IMR-90 (cell line): ENCODE measurements at regions not wholly inside any gene's neighbourhood (a gene's known extent, or its start where the extent isn't known, plus 50 kb on each side); places are given as distances from the start of the nearest gene placed in this dataset.

Source experiments
- ATAC-seq: fragments of 200-7000 bp; cut with Tn5 transposase; 2 replicates; pipeline ENCODE4 v1.9.1; 2020; ENCODE audit warnings: low read depth, mild to moderate bottlenecking, moderate library complexity
- BruUV-seq: library from RNA; stranded (reverse); fragments of 400-500 nt; replicated peaks from 2 replicates; lab custom pipeline; 2021; lab: Mats Ljungman, UMichigan
- CTCF ChIA-PET: fragments of 300-600 bp; formaldehyde crosslinking; extraction: SDS; loops from one replicate; lab custom pipeline; 2021; ENCODE audit warnings: antibody characterized with exemption; lab: Yijun Ruan, JAX
- POLR2A ChIA-PET: fragments of 300-600 bp; sonication (Branson Sonifier 250); formaldehyde crosslinking; loops from one replicate; lab custom pipeline; 2022; ENCODE audit warnings: antibody characterized with exemption; ENCODE audit not compliant: unreplicated experiment; lab: Charles Lee
- DNase-seq: peaks from one replicate; pipeline ENCODE4 v3.0.0; 2013
- H2AFZ ChIP-seq: replicated peaks from 2 replicates; pipeline ENCODE3; 2013; ENCODE audit warnings: low read length, mild to moderate bottlenecking; ENCODE audit not compliant: poor library complexity
- H2AK5ac ChIP-seq: 2 replicates; pipeline ENCODE4 v1.6.1; 2013; ENCODE audit warnings: low read depth, low read length, inconsistent platforms
- H2AK9ac ChIP-seq: replicated peaks from 2 replicates; pipeline ENCODE3; 2013; ENCODE audit warnings: mild to moderate bottlenecking, low read depth, low read length, moderate library complexity; ENCODE audit not compliant: poor library complexity
- H2BK120ac ChIP-seq: 2 replicates; pipeline ENCODE4 v1.6.1; 2013; ENCODE audit warnings: low read depth, low read length, inconsistent platforms
- H2BK15ac ChIP-seq: 3 replicates; pipeline ENCODE4 v1.6.1; 2013; ENCODE audit warnings: low read depth, low read length, inconsistent platforms
- H2BK20ac ChIP-seq: 2 replicates; pipeline ENCODE4 v1.6.1; 2013; ENCODE audit warnings: low read depth, mild to moderate bottlenecking, inconsistent platforms, low read length, moderate library complexity
- H2BK5ac ChIP-seq: 2 replicates; pipeline ENCODE4 v1.6.1; 2013; ENCODE audit warnings: mild to moderate bottlenecking, low read depth, low read length, inconsistent platforms; ENCODE audit not compliant: poor library complexity, severe bottlenecking
- H3K14ac ChIP-seq: replicated peaks from 2 replicates; pipeline ENCODE4 v1.6.1; 2013; ENCODE audit warnings: low read depth, low read length, inconsistent platforms
- H3K18ac ChIP-seq: 2 replicates; pipeline ENCODE4 v1.6.1; 2013; ENCODE audit warnings: low read depth, low read length, control low read depth
- H3K23ac ChIP-seq: 2 replicates; pipeline ENCODE4 v1.6.1; 2013; ENCODE audit warnings: low read depth, low read length, inconsistent platforms
- H3K27ac ChIP-seq: 2 replicates; pipeline ENCODE4 v1.5.1; 2013; ENCODE audit warnings: mild to moderate bottlenecking, control low read depth, low read length; ENCODE audit not compliant: insufficient read depth
- H3K27me3 ChIP-seq: 2 replicates; pipeline ENCODE4 v1.6.1; 2013; ENCODE audit warnings: low read length; ENCODE audit not compliant: control insufficient read depth, insufficient read depth
- H3K36me3 ChIP-seq: 2 replicates; pipeline ENCODE4 v1.6.1; 2013; ENCODE audit warnings: low read length, mixed read lengths; ENCODE audit not compliant: control insufficient read depth, insufficient read depth
- H3K4ac ChIP-seq: 2 replicates; pipeline ENCODE4 v1.6.1; 2013; ENCODE audit warnings: low read depth, low read length, inconsistent platforms
- H3K4me1 ChIP-seq: 2 replicates; pipeline ENCODE4 v1.6.1; 2013; ENCODE audit warnings: low read length, mixed read lengths; ENCODE audit not compliant: control insufficient read depth, insufficient read depth
- H3K4me2 ChIP-seq: 2 replicates; pipeline ENCODE4 v1.6.1; 2013; ENCODE audit warnings: low read depth, mild to moderate bottlenecking, control low read depth, low read length, moderate library complexity
- H3K4me3 ChIP-seq: 2 replicates; pipeline ENCODE4 v1.5.1; 2013; ENCODE audit warnings: low read depth, mild to moderate bottlenecking, control low read depth, low read length, moderate library complexity; ENCODE audit not compliant: insufficient read depth
- H3K56ac ChIP-seq: 2 replicates; pipeline ENCODE4 v1.6.1; 2013; ENCODE audit warnings: low read length, inconsistent platforms; ENCODE audit not compliant: insufficient read depth; ENCODE audit errors: extremely low read depth
- H3K79me1 ChIP-seq, 2 experiments: 2 replicates each; pipeline ENCODE4 v1.6.1; 2013; ENCODE audit warnings: low read length in 2 of 2, inconsistent platforms in 1 of 2, low read depth in 1 of 2
- H3K9ac ChIP-seq: 2 replicates; pipeline ENCODE4 v1.6.1; 2013; ENCODE audit warnings: low read depth, low read length, control low read depth
- H3K9me1 ChIP-seq: 2 replicates; pipeline ENCODE4 v1.6.1; 2013; ENCODE audit warnings: low read length, inconsistent platforms; ENCODE audit not compliant: insufficient read depth
- H3K9me3 ChIP-seq: 2 replicates; pipeline ENCODE4 v1.6.1; 2013; ENCODE audit warnings: low read length; ENCODE audit not compliant: control insufficient read depth, insufficient read depth
- H4K20me1 ChIP-seq: 2 replicates; pipeline ENCODE4 v1.6.1; 2013; ENCODE audit warnings: low read length, inconsistent platforms; ENCODE audit not compliant: insufficient read depth
- H4K5ac ChIP-seq: 2 replicates; pipeline ENCODE4 v1.6.1; 2013; ENCODE audit warnings: mild to moderate bottlenecking, low read depth, low read length, control low read depth
- H4K8ac ChIP-seq, 2 experiments: 2 replicates each; pipeline ENCODE4 v1.6.1; 2013; ENCODE audit warnings: low read depth in 2 of 2, low read length in 2 of 2, control low read depth in 1 of 2, inconsistent platforms in 1 of 2
- H4K91ac ChIP-seq: 2 replicates; pipeline ENCODE4 v1.6.1; 2013; ENCODE audit warnings: low read depth, low read length, inconsistent platforms; ENCODE audit not compliant: insufficient read depth
- BHLHE40 ChIP-seq: fragments of 150-350 bp; IDR thresholded peaks from 2 replicates; pipeline ENCODE4 v1.6.1; 2016; ENCODE audit warnings: mild to moderate bottlenecking, low read depth, low read length
- CEBPB ChIP-seq: IDR thresholded peaks from 2 replicates; pipeline ENCODE4 v1.6.1; 2012; ENCODE audit warnings: low read depth, low read length, improper control_type of control experiment
- CHD1 ChIP-seq: IDR thresholded peaks from 2 replicates; pipeline ENCODE4 v1.6.1; 2012; ENCODE audit warnings: low read depth, low read length, improper control_type of control experiment
- CTCF ChIP-seq: conservative IDR thresholded peaks from 2 replicates; pipeline ENCODE4 v1.5.1; 2012; ENCODE audit warnings: mild to moderate bottlenecking, low read depth, low read length, improper control_type of control experiment
- ELK1 ChIP-seq: fragments of 150-350 bp; IDR thresholded peaks from 2 replicates; pipeline ENCODE4 v1.6.1; 2016; ENCODE audit warnings: low read depth, mild to moderate bottlenecking, low read length, moderate library complexity, borderline replicate concordance
- FOS ChIP-seq: fragments of 150-350 bp; IDR thresholded peaks from 2 replicates; pipeline ENCODE4 v1.6.1; 2016; ENCODE audit warnings: low read depth, low read length
- MAFK ChIP-seq: IDR thresholded peaks from 2 replicates; pipeline ENCODE4 v1.6.1; 2012; ENCODE audit warnings: low read depth, low read length, improper control_type of control experiment
- MAZ ChIP-seq: IDR thresholded peaks from 2 replicates; pipeline ENCODE4 v1.6.1; 2012; ENCODE audit warnings: low read depth, mild to moderate bottlenecking, low read length, improper control_type of control experiment, moderate library complexity, borderline replicate concordance
- MXI1 ChIP-seq: IDR thresholded peaks from 2 replicates; pipeline ENCODE4 v1.6.1; 2012; ENCODE audit warnings: low read depth, mild to moderate bottlenecking, low read length, moderate library complexity, borderline replicate concordance
- NFE2L2 ChIP-seq: fragments of 150-350 bp; IDR thresholded peaks from 2 replicates; pipeline ENCODE4 v1.6.1; 2016; ENCODE audit warnings: low read depth, mild to moderate bottlenecking, low read length
- POLR2A ChIP-seq: IDR thresholded peaks from 2 replicates; pipeline ENCODE4 v1.6.1; 2012; ENCODE audit warnings: mild to moderate bottlenecking, low read depth, low read length
- RAD21 ChIP-seq: IDR thresholded peaks from 2 replicates; pipeline ENCODE4 v1.6.1; 2012; ENCODE audit warnings: low read length, improper control_type of control experiment
- RCOR1 ChIP-seq: IDR thresholded peaks from 2 replicates; pipeline ENCODE4 v1.6.1; 2012; ENCODE audit warnings: mild to moderate bottlenecking, low read length, improper control_type of control experiment; ENCODE audit not compliant: insufficient replicate concordance
- RFX5 ChIP-seq: IDR thresholded peaks from 2 replicates; pipeline ENCODE4 v1.8.0; 2012; ENCODE audit warnings: low read depth, mild to moderate bottlenecking, low read length, moderate library complexity
- SMC3 ChIP-seq: fragments of 150-350 bp; IDR thresholded peaks from 2 replicates; pipeline ENCODE4 v1.6.1; 2016; ENCODE audit warnings: low read depth, mild to moderate bottlenecking, antibody characterized with exemption, low read length, moderate library complexity
- USF2 ChIP-seq: fragments of 150-350 bp; IDR thresholded peaks from 2 replicates; pipeline ENCODE4 v1.6.1; 2017; ENCODE audit warnings: mild to moderate bottlenecking, antibody characterized with exemption, low read length, low read depth
- WGBS, 2 experiments: methylation state at CpG; one replicate each; pipeline versions ENCODE4 v1.1.5 to v1.1.7; 2013; ENCODE audit warnings: missing lambda C conversion rate in 2 of 2; ENCODE audit not compliant: insufficient read length in 1 of 2; ENCODE audit errors: extremely low coverage in 2 of 2; 5-methylcytosine and 5-hydroxymethylcytosine counted together
- dilution Hi-C: fragments of 300-500 bp; cut with HindIII; formaldehyde crosslinking; loops from one replicate; pipeline ENCODE4 v1.14.3; 2018; ENCODE audit warnings: low sequenced_read_pairs; ENCODE audit not compliant: unreplicated experiment
- in situ Hi-C: fragments of 300-500 bp; cut with MboI; formaldehyde crosslinking; loops from 3 replicates; pipeline ENCODE4 v1.14.3; 2019; ENCODE audit warnings: low sequenced_read_pairs, inconsistent platforms, mixed read lengths
- intact Hi-C: fragments of 100-400 bp; cut with micrococcal nuclease; formaldehyde crosslinking; loops from 2 replicates; pipeline ENCODE4 v1.10.0; 2022

DNA sequence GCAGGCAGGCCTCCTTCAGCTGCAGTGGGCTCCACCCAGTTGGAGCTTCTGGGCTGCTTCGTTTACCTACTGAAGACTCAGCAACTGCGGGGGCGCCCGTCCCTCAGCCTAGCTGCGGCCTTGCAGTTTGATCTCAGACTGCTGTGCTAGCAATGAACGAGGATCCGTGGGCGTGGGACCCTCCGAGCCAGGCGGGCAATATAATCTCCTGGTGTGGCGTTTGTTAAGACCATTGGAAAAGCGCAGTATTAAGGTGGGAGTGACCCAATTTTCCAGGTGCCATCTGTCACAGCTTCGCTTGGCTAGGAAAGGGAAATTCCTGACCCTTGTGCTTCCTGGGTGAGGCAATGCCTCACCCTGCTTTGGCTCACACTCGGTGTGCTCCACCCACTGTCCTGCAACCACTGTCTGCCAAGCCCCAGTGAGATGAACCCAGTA, 159.2 kb upstream of the FOXP2 start:
- no peaks in the 10 kb centered on the region for H3K4me1 ChIP-seq

More for the DNA sequence above, 159.2 kb upstream of the FOXP2 start:
- H4K5ac ChIP-seq, result no peak overlapping the region
- H3K4ac ChIP-seq, result no peak overlapping the region
- in situ Hi-C loops, result no loop called here
- WGBS, 2 experiments, result 83% methylated on average over 7 of the region's 14 CpGs; no CpG with 5 or more reads in 1 of the 2 experiments
- no peaks in the 10 kb centered on the region for H3K36me3 ChIP-seq
- ATAC-seq (no peak), DNase-seq (no peak)
- no peak overlapping the region for H2BK15ac ChIP-seq
- H3K9me3 ChIP-seq, result no peaks in the 10 kb centered on the region
- H2AFZ ChIP-seq, result no peak overlapping the region
- no peak overlapping the region for H3K56ac ChIP-seq
- H3K9me1 ChIP-seq, result no peaks in the 10 kb centered on the region
- no peaks in the 10 kb centered on the region for H4K20me1 ChIP-seq
- intact Hi-C loops, result no loop called here
- H4K8ac ChIP-seq, result no peak overlapping the region
- H3K27me3 ChIP-seq, result no peaks in the 10 kb centered on the region
- no peak overlapping the region for H3K23ac ChIP-seq
- H2AK5ac ChIP-seq, result no peak overlapping the region
- H2BK120ac ChIP-seq, result no peak overlapping the region
- no peak overlapping the region for H3K18ac ChIP-seq
- BruUV-seq, result no TSS peak
- TF ChIP-seq MXI1 (no peak), CTCF (no peak), MAZ (no peak), RCOR1 (no peak), MAFK (no peak), FOS (no peak), NFE2L2 (no peak), SMC3 (no peak), ELK1 (no peak), RFX5 (no peak), POLR2A (no peak), CHD1 (no peak), RAD21 (no peak), USF2 (no peak), BHLHE40 (no peak), CEBPB (no peak)
- H2AK9ac ChIP-seq, result no peak overlapping the region
- no peak overlapping the region for H2BK20ac ChIP-seq
- no peak overlapping the region for H3K27ac ChIP-seq
- H3K14ac ChIP-seq, result no peak overlapping the region
- H4K91ac ChIP-seq, result no peak overlapping the region
- no peak overlapping the region for H2BK5ac ChIP-seq
- dilution Hi-C loops, result no loop called here
- CTCF ChIA-PET, result no interaction called here
- H3K4me3 ChIP-seq, result no peak overlapping the region
- H3K79me1 ChIP-seq, result no peaks in the 10 kb centered on the region
- no peak overlapping the region for H3K9ac ChIP-seq
- H3K4me2 ChIP-seq, result no peak overlapping the region
- POLR2A ChIA-PET, result no interaction called here
